ENCODE measurements at regions not wholly inside any gene's neighbourhood (a gene's known extent, or its start where the extent isn't known, plus 50 kb on each side); places are given as distances from the start of the nearest gene placed in this dataset.

DNA sequence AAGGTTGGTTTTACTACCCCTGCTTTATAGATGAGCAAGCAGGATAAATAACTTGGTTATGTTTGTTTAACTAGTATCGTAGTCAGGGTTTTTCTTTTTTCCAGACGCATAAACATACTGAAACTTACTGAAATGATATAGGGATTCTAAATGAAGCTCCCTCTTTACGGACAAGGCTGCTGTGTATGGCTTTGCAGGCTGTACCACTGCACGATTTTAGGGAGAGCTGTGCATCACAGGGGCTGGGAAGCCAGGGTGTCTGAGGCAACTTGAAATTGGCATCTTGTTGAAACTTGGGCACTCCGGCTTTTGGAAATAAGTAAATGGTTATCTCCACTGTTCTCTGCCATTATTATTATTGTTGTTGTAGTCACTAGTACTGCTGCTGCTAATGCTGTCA is 218.1 kb upstream of the CDH8 start:
- ChIA-PET CTCF (no interaction called here), POLR2A (no interaction called here)
- Mint-ChIP-seq H3K4me1 (no peaks in the 10 kb centered on the region), H3K27ac (no peak overlapping the region), H3K4me3 (no peak overlapping the region), H3K9me3 (peaks cover 3% of the 10 kb centered on the region), H3K36me3 (ENCODE audit: low read depth) (no peaks in the 10 kb centered on the region), H3K27me3 (no peaks in the 10 kb centered on the region)
- TF ChIP-seq, protein P1, sequence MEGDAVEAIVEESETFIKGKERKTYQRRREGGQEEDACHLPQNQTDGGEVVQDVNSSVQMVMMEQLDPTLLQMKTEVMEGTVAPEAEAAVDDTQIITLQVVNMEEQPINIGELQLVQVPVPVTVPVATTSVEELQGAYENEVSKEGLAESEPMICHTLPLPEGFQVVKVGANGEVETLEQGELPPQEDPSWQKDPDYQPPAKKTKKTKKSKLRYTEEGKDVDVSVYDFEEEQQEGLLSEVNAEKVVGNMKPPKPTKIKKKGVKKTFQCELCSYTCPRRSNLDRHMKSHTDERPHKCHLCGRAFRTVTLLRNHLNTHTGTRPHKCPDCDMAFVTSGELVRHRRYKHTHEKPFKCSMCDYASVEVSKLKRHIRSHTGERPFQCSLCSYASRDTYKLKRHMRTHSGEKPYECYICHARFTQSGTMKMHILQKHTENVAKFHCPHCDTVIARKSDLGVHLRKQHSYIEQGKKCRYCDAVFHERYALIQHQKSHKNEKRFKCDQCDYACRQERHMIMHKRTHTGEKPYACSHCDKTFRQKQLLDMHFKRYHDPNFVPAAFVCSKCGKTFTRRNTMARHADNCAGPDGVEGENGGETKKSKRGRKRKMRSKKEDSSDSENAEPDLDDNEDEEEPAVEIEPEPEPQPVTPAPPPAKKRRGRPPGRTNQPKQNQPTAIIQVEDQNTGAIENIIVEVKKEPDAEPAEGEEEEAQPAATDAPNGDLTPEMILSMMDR (IDR thresholded peaks at IDR 0.05), result no peak
- DNase-seq, result no peak
- no peak for ATAC-seq (ENCODE audit: low read depth)
- intact Hi-C loops (cut with micrococcal nuclease), result no loop called here

DNA sequence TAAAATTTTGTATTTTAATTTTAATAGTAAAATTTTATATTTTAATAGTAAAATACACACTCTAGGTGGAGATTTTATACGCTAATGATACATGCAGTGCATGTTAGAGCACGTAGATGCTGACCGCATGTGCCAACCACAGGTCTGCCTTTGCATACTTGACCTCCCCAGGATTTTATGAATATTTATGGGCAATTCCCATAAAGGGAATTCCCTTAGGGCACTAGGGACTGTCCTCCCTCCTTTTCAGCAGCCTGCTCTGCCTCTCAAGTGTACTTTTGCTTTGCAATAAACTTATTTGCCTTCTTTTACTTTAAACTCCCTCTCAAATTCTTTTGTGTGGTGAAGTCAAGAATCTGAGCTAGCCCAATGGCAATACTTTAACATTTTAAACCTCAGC is 217.7 kb upstream of the CDH8 start:
- no peak for ATAC-seq (ENCODE audit: low read depth)
- TF ChIP-seq, protein P1 (IDR thresholded peaks at IDR 0.05), result no peak
- Mint-ChIP-seq H3K4me3 (no peak overlapping the region), H3K36me3 (ENCODE audit: low read depth) (no peaks in the 10 kb centered on the region), H3K27ac (no peak overlapping the region), H3K9me3 (peaks cover 3% of the 10 kb centered on the region), H3K27me3 (no peaks in the 10 kb centered on the region), H3K4me1 (no peaks in the 10 kb centered on the region)
- ChIA-PET POLR2A (no interaction called here), CTCF (no interaction called here)
- intact Hi-C loops (cut with micrococcal nuclease), result no loop called here
- no peak for DNase-seq

GRCh38 chr16:62249069-62249468 is 212.8 kb upstream of the CDH8 start:
- no peaks in the 10 kb centered on the region for H3K36me3 Mint-ChIP-seq (ENCODE audit: low read depth)
- DNase-seq (no peak), ATAC-seq (ENCODE audit: low read depth) (no peak)
- no peaks in the 10 kb centered on the region for H3K27me3 Mint-ChIP-seq
- peaks cover 3% of the 10 kb centered on the region for H3K9me3 Mint-ChIP-seq
- POLR2A ChIA-PET, result no interaction called here
- CTCF ChIA-PET, result no interaction called here
- H3K27ac Mint-ChIP-seq, result no peak overlapping the region
- no peak overlapping the region for H3K4me3 Mint-ChIP-seq
- intact Hi-C loops (cut with micrococcal nuclease), result no loop called here
- TF ChIP-seq, protein P1 (IDR thresholded peaks at IDR 0.05), result no peak
- no peaks in the 10 kb centered on the region for H3K4me1 Mint-ChIP-seq

DNA sequence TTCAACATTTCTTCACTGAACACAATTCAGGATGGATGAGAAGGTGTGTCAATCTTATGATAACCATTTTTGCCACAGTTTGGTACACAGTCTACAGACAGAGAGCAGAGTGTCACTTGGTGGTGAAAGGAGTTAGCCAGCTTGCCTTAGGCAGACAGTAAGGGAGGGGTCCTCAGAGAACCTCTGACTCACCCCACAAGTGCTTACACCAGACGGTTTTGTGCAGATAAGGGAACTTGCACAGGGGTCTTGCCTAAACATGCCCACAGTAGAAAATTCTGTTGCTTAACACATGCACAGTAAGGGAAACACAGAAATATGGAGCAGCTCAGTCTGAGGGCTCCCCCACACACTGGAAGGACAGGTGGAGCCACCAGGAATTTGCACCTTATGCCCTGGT is 204.5 kb upstream of the CDH8 start:
- Mint-ChIP-seq H3K36me3 (ENCODE audit: low read depth) (no peaks in the 10 kb centered on the region), H3K4me1 (no peaks in the 10 kb centered on the region), H3K27me3 (no peaks in the 10 kb centered on the region), H3K27ac (no peak overlapping the region), H3K9me3 (no peaks in the 10 kb centered on the region), H3K4me3 (no peak overlapping the region)
- intact Hi-C loops (cut with micrococcal nuclease), result no loop called here
- TF ChIP-seq, protein P1 (IDR thresholded peaks at IDR 0.05), result no peak
- ChIA-PET CTCF (no interaction called here), POLR2A (no interaction called here)
- no peak for DNase-seq
- ATAC-seq (ENCODE audit: low read depth), result no peak

DNA sequence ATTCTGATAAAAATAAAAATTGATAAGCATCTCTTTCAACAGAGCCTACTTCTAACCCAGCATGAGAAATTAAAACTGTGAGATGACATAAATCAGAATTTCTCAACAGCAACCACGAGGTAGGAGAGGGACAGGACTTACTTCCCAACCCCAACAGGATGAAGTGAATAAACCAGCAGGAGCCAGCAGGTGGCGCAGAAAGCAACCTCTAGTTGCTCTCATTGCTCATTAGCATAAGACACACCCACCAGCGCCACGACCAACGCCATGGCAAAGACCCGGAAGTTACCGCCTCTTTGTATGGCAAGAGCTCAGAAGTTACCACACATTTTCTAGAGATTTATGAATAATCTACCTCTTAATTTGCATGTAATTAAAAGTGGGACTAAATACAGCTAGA is 189.4 kb upstream of the CDH8 start:
- peaks cover 3% of the 10 kb centered on the region for H3K9me3 Mint-ChIP-seq
- DNase-seq, result no peak
- no peak for ATAC-seq (ENCODE audit: low read depth)
- no peaks in the 10 kb centered on the region for H3K27me3 Mint-ChIP-seq
- TF ChIP-seq, protein P1 (IDR thresholded peaks at IDR 0.05), result no peak
- no peak overlapping the region for H3K4me3 Mint-ChIP-seq
- CTCF ChIA-PET, result no interaction called here
- H3K36me3 Mint-ChIP-seq (ENCODE audit: low read depth), result no peaks in the 10 kb centered on the region
- H3K27ac Mint-ChIP-seq, result no peak overlapping the region
- intact Hi-C loops (cut with micrococcal nuclease), result no loop called here
- H3K4me1 Mint-ChIP-seq, result no peaks in the 10 kb centered on the region
- POLR2A ChIA-PET, result no interaction called here

Measured in activated B cell treated with CpG ODN at 0.5 μM for 24 hours (primary cell).